ENCODE measurements at regions not wholly inside any gene's neighbourhood (a gene's known extent, or its start where the extent isn't known, plus 50 kb on each side); places are given as distances from the start of the nearest gene placed in this dataset.

GRCh38 chr2:146119586-146119985, 1599.7 kb upstream of the ZEB2 start:
- Histone ChIP-seq H4K20me1 (ENCODE audit: insufficient read depth) (no peaks in the 10 kb centered on the region), H3K27me3 (ENCODE audit: insufficient read depth, low read depth) (no peaks in the 10 kb centered on the region), H3K9me3 (ENCODE audit: insufficient read depth, low read depth) (no peaks in the 10 kb centered on the region), H3F3A (ENCODE audit: insufficient read depth, low read depth) (no peaks in the 10 kb centered on the region), H3K4me1 (replicated peaks; ENCODE audit: insufficient read depth) (no peaks in the 10 kb centered on the region), H3K27ac (no peak overlapping the region), H2AFZ (no peak overlapping the region), H3K36me3 (ENCODE audit: low read depth) (no peaks in the 10 kb centered on the region), H3K79me2 (ENCODE audit: low read depth) (no peaks in the 10 kb centered on the region), H3K9me2 (ENCODE audit: insufficient read depth) (no peaks in the 10 kb centered on the region), H3K4me2 (no peak overlapping the region), H3K4me3 (no peak overlapping the region)
- BruUV-seq (replicated peaks) = no TSS peak
- CTCF ChIA-PET = no interaction called here
- POLR2A ChIA-PET (ENCODE audit: unreplicated experiment) = no interaction called here
- no peak for DNase-seq
- intact Hi-C loops (cut with micrococcal nuclease; ENCODE audit: unreplicated experiment) = no loop called here
- TF ChIP-seq CTCF (conservative IDR thresholded peaks at IDR 0.05) = no peak
- no peak for TF ChIP-seq EZH2 (IDR thresholded peaks at IDR 0.05; ENCODE audit: low read depth)

GRCh38 chr2:146108993-146109392, 1589.1 kb upstream of the ZEB2 start:
- intact Hi-C loops (cut with micrococcal nuclease; ENCODE audit: unreplicated experiment) = no loop called here
- TF ChIP-seq CTCF (conservative IDR thresholded peaks at IDR 0.05) (no peak), EZH2 (IDR thresholded peaks at IDR 0.05; ENCODE audit: low read depth) (no peak)

GRCh38 chr2:146094185-146094584, 1574.3 kb upstream of the ZEB2 start:
- CTCF ChIA-PET = no interaction called here
- no peaks in the 10 kb centered on the region for H3K36me3 ChIP-seq (ENCODE audit: low read depth)
- DNase-seq = no peak
- no peaks in the 10 kb centered on the region for H3F3A ChIP-seq (ENCODE audit: insufficient read depth, low read depth)
- H2AFZ ChIP-seq = no peak overlapping the region
- no peaks in the 10 kb centered on the region for H3K9me3 ChIP-seq (ENCODE audit: insufficient read depth, low read depth)
- POLR2A ChIA-PET (ENCODE audit: unreplicated experiment) = no interaction called here
- H4K20me1 ChIP-seq (ENCODE audit: insufficient read depth) = no peaks in the 10 kb centered on the region
- no peak overlapping the region for H3K4me3 ChIP-seq
- no peaks in the 10 kb centered on the region for H3K79me2 ChIP-seq (ENCODE audit: low read depth)
- no peaks in the 10 kb centered on the region for H3K4me1 ChIP-seq (replicated peaks; ENCODE audit: insufficient read depth)
- H3K27me3 ChIP-seq (ENCODE audit: insufficient read depth, low read depth) = no peaks in the 10 kb centered on the region
- TF ChIP-seq EZH2 (IDR thresholded peaks at IDR 0.05; ENCODE audit: low read depth) (no peak), CTCF (conservative IDR thresholded peaks at IDR 0.05) (no peak)
- H3K9me2 ChIP-seq (ENCODE audit: insufficient read depth) = no peaks in the 10 kb centered on the region
- no TSS peak for BruUV-seq (replicated peaks)
- intact Hi-C loops (cut with micrococcal nuclease; ENCODE audit: unreplicated experiment) = no loop called here
- no peak overlapping the region for H3K27ac ChIP-seq
- H3K4me2 ChIP-seq = no peak overlapping the region

More at GRCh38 chr2:146108993-146109392, 1589.1 kb upstream of the ZEB2 start:
- ChIA-PET POLR2A (ENCODE audit: unreplicated experiment) (no interaction called here), CTCF (no interaction called here)
- no peaks in the 10 kb centered on the region for H4K20me1 ChIP-seq (ENCODE audit: insufficient read depth)
- no peaks in the 10 kb centered on the region for H3F3A ChIP-seq (ENCODE audit: insufficient read depth, low read depth)
- H3K36me3 ChIP-seq (ENCODE audit: low read depth) = no peaks in the 10 kb centered on the region
- H3K79me2 ChIP-seq (ENCODE audit: low read depth) = no peaks in the 10 kb centered on the region
- H3K9me3 ChIP-seq (ENCODE audit: insufficient read depth, low read depth) = no peaks in the 10 kb centered on the region
- no peak overlapping the region for H3K27ac ChIP-seq
- no peak for DNase-seq
- no peaks in the 10 kb centered on the region for H3K27me3 ChIP-seq (ENCODE audit: insufficient read depth, low read depth)
- H3K4me3 ChIP-seq = no peak overlapping the region
- BruUV-seq (replicated peaks) = no TSS peak
- H3K4me2 ChIP-seq = no peak overlapping the region
- no peak overlapping the region for H2AFZ ChIP-seq
- no peaks in the 10 kb centered on the region for H3K4me1 ChIP-seq (replicated peaks; ENCODE audit: insufficient read depth)
- no peaks in the 10 kb centered on the region for H3K9me2 ChIP-seq (ENCODE audit: insufficient read depth)
